ENCODE measurements at regions not wholly inside any gene's neighbourhood (a gene's known extent, or its start where the extent isn't known, plus 50 kb on each side); places are given as distances from the start of the nearest gene placed in this dataset.
A peak's percentile ranks its signal among the peaks of the same experiment; 100 is the strongest.

- DNase-seq, result peak; percentile 55
Observed at GRCh38 chrX:39819921-39820849, 277.6 kb downstream of the BCOR start.

- peak; percentile 80 for DNase-seq
Observed at GRCh38 chrX:39820938-39821708, 276.6 kb downstream of the BCOR start.

GRCh38 chrX:39821709-39822095 lies 276.1 kb downstream of the BCOR start:
- no peak for DNase-seq

GRCh38 chrX:39822133-39822748 lies 275.5 kb downstream of the BCOR start:
- no peak for DNase-seq

- DNase-seq, result no peak
Observed at GRCh38 chrX:39823424-39823823, 274.3 kb downstream of the BCOR start.

- peak; percentile 6 for DNase-seq
Observed at GRCh38 chrX:39823854-39824253, 273.9 kb downstream of the BCOR start.

- DNase-seq, result no peak
Observed at GRCh38 chrX:39826813-39827543, 270.8 kb downstream of the BCOR start.

GRCh38 chrX:39827951-39828350 lies 269.8 kb downstream of the BCOR start:
- DNase-seq, result peak; percentile 45

GRCh38 chrX:39828971-39829370 lies 268.8 kb downstream of the BCOR start:
- DNase-seq, result no peak

- DNase-seq, result no peak
Observed at GRCh38 chrX:39829965-39830364, 267.8 kb downstream of the BCOR start.

- no peak for DNase-seq
Observed at GRCh38 chrX:39830414-39830813, 267.3 kb downstream of the BCOR start.

GRCh38 chrX:39832211-39832610 lies 265.5 kb downstream of the BCOR start:
- no peak for DNase-seq

GRCh38 chrX:39834600-39834999 lies 263.2 kb downstream of the BCOR start:
- no peak for DNase-seq

- no peak for DNase-seq
Observed at GRCh38 chrX:39835241-39835640, 262.5 kb downstream of the BCOR start.

- DNase-seq, result no peak
Observed at GRCh38 chrX:39835776-39836175, 262.0 kb downstream of the BCOR start.

- DNase-seq, result peak; percentile 68
Observed at GRCh38 chrX:39836802-39837420, 260.8 kb downstream of the BCOR start.

GRCh38 chrX:39837688-39838087 lies 260.1 kb downstream of the BCOR start:
- no peak for DNase-seq

- peak; percentile 21 for DNase-seq
Observed at GRCh38 chrX:39839371-39839770, 258.4 kb downstream of the BCOR start.

- DNase-seq, result peak; percentile 70
Observed at GRCh38 chrX:39840133-39840532, 257.6 kb downstream of the BCOR start.

GRCh38 chrX:39840581-39841093 lies 257.1 kb downstream of the BCOR start:
- no peak for DNase-seq

- DNase-seq, result peak; percentile 22
Observed at GRCh38 chrX:39841604-39842003, 256.2 kb downstream of the BCOR start.

Measured in NCI-H82 (cell line).